ENCODE measurements at regions not wholly inside any gene's neighbourhood (a gene's known extent, or its start where the extent isn't known, plus 50 kb on each side); places are given as distances from the start of the nearest gene placed in this dataset.

GRCh38 chr12:14262771-14263511 is 102.5 kb upstream of the ATF7IP start:
- no peak for DNase-seq (ENCODE audit: low read depth)
- TF ChIP-seq CTCF (conservative IDR thresholded peaks at IDR 0.05; ENCODE audit: low read depth, low read length) = no peak
- no peak overlapping the region for H3K4me3 ChIP-seq (ENCODE audit: low read depth, low read length)

GRCh38 chr12:14263742-14264141 is 101.7 kb upstream of the ATF7IP start:
- no peak for TF ChIP-seq CTCF (conservative IDR thresholded peaks at IDR 0.05; ENCODE audit: low read depth, low read length)
- no peak overlapping the region for H3K4me3 ChIP-seq (ENCODE audit: low read depth, low read length)
- DNase-seq (ENCODE audit: low read depth) = no peak

GRCh38 chr12:14264316-14264715 is 101.2 kb upstream of the ATF7IP start:
- TF ChIP-seq CTCF (conservative IDR thresholded peaks at IDR 0.05; ENCODE audit: low read depth, low read length) = no peak
- H3K4me3 ChIP-seq (ENCODE audit: low read depth, low read length) = no peak overlapping the region
- no peak for DNase-seq (ENCODE audit: low read depth)

- TF ChIP-seq CTCF (conservative IDR thresholded peaks at IDR 0.05; ENCODE audit: low read depth, low read length) = no peak
- DNase-seq (ENCODE audit: low read depth) = no peak
Measured at GRCh38 chr12:14264778-14265177, 100.7 kb upstream of the ATF7IP start.

GRCh38 chr12:14268120-14268515 is 97.4 kb upstream of the ATF7IP start:
- no peak for DNase-seq (ENCODE audit: low read depth)
- TF ChIP-seq CTCF (conservative IDR thresholded peaks at IDR 0.05; ENCODE audit: low read depth, low read length) = no peak
- no peak overlapping the region for H3K4me3 ChIP-seq (ENCODE audit: low read depth, low read length)

More at GRCh38 chr12:14264778-14265177, 100.7 kb upstream of the ATF7IP start:
- H3K4me3 ChIP-seq (ENCODE audit: low read depth, low read length) = no peak overlapping the region

- no peak for DNase-seq (ENCODE audit: low read depth)
- TF ChIP-seq CTCF (conservative IDR thresholded peaks at IDR 0.05; ENCODE audit: low read depth, low read length) = no peak
Measured at GRCh38 chr12:14270392-14270791, 95.1 kb upstream of the ATF7IP start.

More at GRCh38 chr12:14270392-14270791, 95.1 kb upstream of the ATF7IP start:
- no peak overlapping the region for H3K4me3 ChIP-seq (ENCODE audit: low read depth, low read length)
